Mucosa of descending colon (tissue), 3 donors: ENCODE measurements at regions not wholly inside any gene's neighbourhood (a gene's known extent, or its start where the extent isn't known, plus 50 kb on each side); places are given as distances from the start of the nearest gene placed in this dataset.
A peak's percentile ranks its signal among the peaks of the same experiment; 100 is the strongest.

ENCODE experiments used
- ATAC-seq: fragments of 200-7000 bp; cut with Tn5 transposase; one replicate; pipeline ENCODE4 v1.9.1; 2020; ENCODE audit warnings: mild to moderate bottlenecking, moderate library complexity
- DNase-seq, 3 donors: peaks; one replicate each; pipeline ENCODE4 v3.0.0-alpha.2; 2020
- H3K36me3 ChIP-seq: fragments of 200-600 bp; one replicate; pipeline ENCODE4 v1.8.0; 2021; ENCODE audit warnings: low read depth, mild to moderate bottlenecking
- H3K4me1 ChIP-seq: fragments of 200-600 bp; one replicate; pipeline ENCODE4 v1.8.0; 2021; ENCODE audit warnings: low read depth, mild to moderate bottlenecking
- H3K4me3 ChIP-seq: fragments of 200-600 bp; one replicate; pipeline ENCODE4 v1.8.0; 2021; ENCODE audit warnings: mild to moderate bottlenecking
- H3K9me3 ChIP-seq: fragments of 200-600 bp; one replicate; pipeline ENCODE4 v1.8.0; 2021; ENCODE audit warnings: mild to moderate bottlenecking
- intact Hi-C, 2 donors: fragments of 100-400 bp; cut with DNase I in 1 of 2; cut with micrococcal nuclease in 1 of 2; formaldehyde crosslinking; loops; one replicate each; pipeline versions ENCODE4 v1.11.0 to v1.11.1; 2022; cut with DNase I, micrococcal nuclease
- TF ChIP-seq, protein P1 (sequence below): fragments of 200-600 bp; IDR thresholded peaks from one replicate; pipeline ENCODE4 v1.8.0; 2022; ENCODE audit warnings: antibody characterized with exemption, mild to moderate bottlenecking
- donor health status: DM: no; HTN: no; CAD: no; lungs with moderate emphysema.
- donor health status: DM: no; HTN: no; CAD: no.
- donor health status: DM: no; HTN: yes; CAD: no.

GRCh38 chr22:47997052-47997590 lies 1234.7 kb downstream of the TBC1D22A start:
- no peaks in the 10 kb centered on the region for H3K4me1 ChIP-seq
- TF ChIP-seq, protein P1, sequence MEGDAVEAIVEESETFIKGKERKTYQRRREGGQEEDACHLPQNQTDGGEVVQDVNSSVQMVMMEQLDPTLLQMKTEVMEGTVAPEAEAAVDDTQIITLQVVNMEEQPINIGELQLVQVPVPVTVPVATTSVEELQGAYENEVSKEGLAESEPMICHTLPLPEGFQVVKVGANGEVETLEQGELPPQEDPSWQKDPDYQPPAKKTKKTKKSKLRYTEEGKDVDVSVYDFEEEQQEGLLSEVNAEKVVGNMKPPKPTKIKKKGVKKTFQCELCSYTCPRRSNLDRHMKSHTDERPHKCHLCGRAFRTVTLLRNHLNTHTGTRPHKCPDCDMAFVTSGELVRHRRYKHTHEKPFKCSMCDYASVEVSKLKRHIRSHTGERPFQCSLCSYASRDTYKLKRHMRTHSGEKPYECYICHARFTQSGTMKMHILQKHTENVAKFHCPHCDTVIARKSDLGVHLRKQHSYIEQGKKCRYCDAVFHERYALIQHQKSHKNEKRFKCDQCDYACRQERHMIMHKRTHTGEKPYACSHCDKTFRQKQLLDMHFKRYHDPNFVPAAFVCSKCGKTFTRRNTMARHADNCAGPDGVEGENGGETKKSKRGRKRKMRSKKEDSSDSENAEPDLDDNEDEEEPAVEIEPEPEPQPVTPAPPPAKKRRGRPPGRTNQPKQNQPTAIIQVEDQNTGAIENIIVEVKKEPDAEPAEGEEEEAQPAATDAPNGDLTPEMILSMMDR, result no peak
- ATAC-seq, result no peak

DNA sequence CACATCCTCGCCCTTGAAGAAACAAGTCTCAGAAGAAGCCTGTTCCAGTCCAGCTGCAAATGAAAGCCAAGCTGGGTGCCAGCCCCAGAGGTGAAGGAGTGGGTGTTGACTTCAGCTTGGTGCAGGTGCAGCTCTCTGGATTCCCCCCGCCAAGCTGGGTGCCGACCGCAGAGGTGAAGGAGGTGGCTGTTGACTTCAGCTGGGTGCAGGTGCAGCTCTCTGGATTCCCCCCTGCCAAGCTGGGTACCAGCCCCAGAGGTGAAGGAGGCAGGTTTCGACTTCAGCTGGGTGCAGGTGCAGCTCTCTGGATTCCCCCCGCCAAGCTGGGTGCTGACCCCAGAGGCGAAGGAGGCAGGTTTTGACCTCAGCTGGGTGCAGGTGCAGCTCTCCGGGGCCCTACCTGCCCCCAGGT lies 1234.0 kb downstream of the TBC1D22A start:
- TF ChIP-seq, protein P1, result no peak
- DNase-seq (peak; percentile 16 to 57 (median 46)), ATAC-seq (peak; percentile 54)
- Histone ChIP-seq H3K4me1 (no peaks in the 10 kb centered on the region), H3K4me3 (no peak overlapping the region), H3K9me3 (no peaks in the 10 kb centered on the region), H3K36me3 (no peaks in the 10 kb centered on the region)
- intact Hi-C loops, result no loop called here

More at GRCh38 chr22:47997052-47997590, 1234.7 kb downstream of the TBC1D22A start:
- Histone ChIP-seq H3K36me3 (no peaks in the 10 kb centered on the region), H3K4me3 (no peak overlapping the region), H3K9me3 (no peaks in the 10 kb centered on the region)
- intact Hi-C loops, result no loop called here
- DNase-seq, result no peak

DNA sequence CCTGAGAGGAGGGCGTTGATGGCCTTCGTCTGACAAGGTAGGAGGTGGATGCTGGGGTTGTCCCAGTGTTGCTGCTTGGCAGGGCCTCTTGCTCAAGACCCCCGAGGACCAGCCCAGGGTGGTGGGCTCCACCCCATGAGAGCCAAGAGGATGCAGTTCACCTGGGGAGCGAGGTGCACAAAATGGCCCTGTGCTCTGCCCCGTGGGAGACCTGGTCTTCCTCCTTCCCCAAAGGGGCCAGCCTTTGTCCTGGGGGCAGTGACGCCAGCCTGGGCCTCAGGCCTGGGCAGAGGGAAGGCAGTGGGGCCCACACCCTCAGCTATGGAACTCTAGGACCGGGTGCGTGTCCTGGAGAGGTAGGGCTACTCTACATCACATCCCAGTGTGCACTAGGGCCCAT lies 1233.3 kb downstream of the TBC1D22A start:
- Histone ChIP-seq H3K9me3 (no peaks in the 10 kb centered on the region), H3K36me3 (no peaks in the 10 kb centered on the region), H3K4me3 (no peak overlapping the region), H3K4me1 (no peaks in the 10 kb centered on the region)
- intact Hi-C loops, result no loop called here
- TF ChIP-seq, protein P1, result no peak
- DNase-seq (no peak), ATAC-seq (no peak)

GRCh38 chr22:47995264-47995627 lies 1232.8 kb downstream of the TBC1D22A start:
- ATAC-seq, result no peak
- no peaks in the 10 kb centered on the region for H3K36me3 ChIP-seq
- TF ChIP-seq, protein P1, result no peak

GRCh38 chr22:47994601-47995263 lies 1232.3 kb downstream of the TBC1D22A start:
- TF ChIP-seq, protein P1, result no peak
- Histone ChIP-seq H3K4me1 (no peaks in the 10 kb centered on the region), H3K36me3 (no peaks in the 10 kb centered on the region), H3K4me3 (no peak overlapping the region), H3K9me3 (no peaks in the 10 kb centered on the region)
- intact Hi-C loops, result no loop called here
- no peak for ATAC-seq
- DNase-seq, result no peak

More at GRCh38 chr22:47995264-47995627, 1232.8 kb downstream of the TBC1D22A start:
- DNase-seq, result no peak
- Histone ChIP-seq H3K4me3 (no peak overlapping the region), H3K4me1 (no peaks in the 10 kb centered on the region), H3K9me3 (no peaks in the 10 kb centered on the region)
- intact Hi-C loops, result no loop called here
